AG09309 (cell line): ENCODE measurements at regions not wholly inside any gene's neighbourhood (a gene's known extent, or its start where the extent isn't known, plus 50 kb on each side); places are given as distances from the start of the nearest gene placed in this dataset.
A peak's percentile ranks its signal among the peaks of the same experiment; 100 is the strongest.

Experiments
- DNase-seq: peaks from one replicate; pipeline ENCODE4 v3.0.0-alpha.2; 2010; ENCODE audit warnings: low read depth
- H3K4me3 ChIP-seq: 2 replicates; pipeline ENCODE4 v1.5.1; 2011; ENCODE audit warnings: mild to moderate bottlenecking, low read depth, low read length, moderate library complexity; ENCODE audit not compliant: control insufficient read depth
- TF ChIP-seq, protein P1 (sequence below): IDR thresholded peaks from 2 replicates; pipeline ENCODE4 v1.5.1; 2011; ENCODE audit warnings: mild to moderate bottlenecking, low read depth, low read length, inconsistent platforms; ENCODE audit not compliant: insufficient read depth, control insufficient read depth; ENCODE audit errors: missing control alignments

GRCh38 chr5:68673106-68673822, 420.6 kb upstream of the SLC30A5 start:
- TF ChIP-seq, protein P1, sequence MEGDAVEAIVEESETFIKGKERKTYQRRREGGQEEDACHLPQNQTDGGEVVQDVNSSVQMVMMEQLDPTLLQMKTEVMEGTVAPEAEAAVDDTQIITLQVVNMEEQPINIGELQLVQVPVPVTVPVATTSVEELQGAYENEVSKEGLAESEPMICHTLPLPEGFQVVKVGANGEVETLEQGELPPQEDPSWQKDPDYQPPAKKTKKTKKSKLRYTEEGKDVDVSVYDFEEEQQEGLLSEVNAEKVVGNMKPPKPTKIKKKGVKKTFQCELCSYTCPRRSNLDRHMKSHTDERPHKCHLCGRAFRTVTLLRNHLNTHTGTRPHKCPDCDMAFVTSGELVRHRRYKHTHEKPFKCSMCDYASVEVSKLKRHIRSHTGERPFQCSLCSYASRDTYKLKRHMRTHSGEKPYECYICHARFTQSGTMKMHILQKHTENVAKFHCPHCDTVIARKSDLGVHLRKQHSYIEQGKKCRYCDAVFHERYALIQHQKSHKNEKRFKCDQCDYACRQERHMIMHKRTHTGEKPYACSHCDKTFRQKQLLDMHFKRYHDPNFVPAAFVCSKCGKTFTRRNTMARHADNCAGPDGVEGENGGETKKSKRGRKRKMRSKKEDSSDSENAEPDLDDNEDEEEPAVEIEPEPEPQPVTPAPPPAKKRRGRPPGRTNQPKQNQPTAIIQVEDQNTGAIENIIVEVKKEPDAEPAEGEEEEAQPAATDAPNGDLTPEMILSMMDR: no peak
- DNase-seq: no peak
- H3K4me3 ChIP-seq: no peak overlapping the region

DNA sequence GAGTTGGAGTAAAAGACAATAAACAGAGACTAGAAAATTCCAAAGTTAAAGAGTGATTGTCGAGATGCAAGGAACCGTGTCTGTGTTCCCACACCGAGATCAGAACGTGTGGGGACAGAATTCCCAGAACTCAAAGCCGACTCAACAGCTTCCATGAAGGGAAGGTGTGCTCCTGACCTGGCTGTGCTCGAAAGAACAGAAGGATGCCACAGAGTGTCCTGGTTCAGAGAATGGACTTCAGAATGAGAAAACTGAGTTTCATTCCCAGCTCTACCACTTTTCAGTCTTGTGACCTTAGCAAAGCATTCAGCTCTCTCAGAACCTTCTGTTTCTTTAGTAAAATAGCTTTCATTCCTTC, 420.0 kb upstream of the SLC30A5 start:
- TF ChIP-seq, protein P1: no peak
- no peak overlapping the region for H3K4me3 ChIP-seq
- no peak for DNase-seq

- DNase-seq: no peak
- TF ChIP-seq, protein P1: no peak
- no peak overlapping the region for H3K4me3 ChIP-seq
These were observed 414.8 kb upstream of the SLC30A5 start for GRCh38 chr5:68679041-68679440.

DNA sequence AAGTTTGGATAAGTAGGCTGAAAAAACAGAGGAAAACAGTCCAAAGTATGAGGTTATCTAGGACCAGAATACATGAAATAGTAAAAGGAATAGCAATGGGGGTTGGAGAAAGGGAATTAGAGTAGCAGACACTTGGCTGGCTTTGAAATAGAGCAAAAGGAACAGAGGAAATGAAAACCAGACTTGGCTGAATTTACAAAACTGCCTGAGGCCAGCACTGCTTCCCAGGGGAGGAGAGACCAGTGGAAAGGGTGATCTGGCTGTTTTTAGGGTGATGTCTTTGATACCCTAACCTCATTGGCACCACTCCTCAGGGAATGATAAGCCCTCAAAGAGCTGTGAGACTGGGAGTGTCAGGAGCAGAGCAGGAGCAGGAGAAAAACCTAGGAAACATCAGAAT, 413.4 kb upstream of the SLC30A5 start:
- TF ChIP-seq, protein P1: no peak
- peak; percentile 18 for DNase-seq
- H3K4me3 ChIP-seq: no peak overlapping the region

GRCh38 chr5:68681929-68682328, 411.9 kb upstream of the SLC30A5 start:
- DNase-seq: no peak
- no peak overlapping the region for H3K4me3 ChIP-seq
- TF ChIP-seq, protein P1: no peak

- TF ChIP-seq, protein P1: no peak
- no peak for DNase-seq
- H3K4me3 ChIP-seq: no peak overlapping the region
These were observed 411.2 kb upstream of the SLC30A5 start for GRCh38 chr5:68682400-68683160.

- TF ChIP-seq, protein P1: no peak
- no peak overlapping the region for H3K4me3 ChIP-seq
- peak; percentile 94 for DNase-seq
These were observed 410.2 kb upstream of the SLC30A5 start for GRCh38 chr5:68683632-68684036.
